ENCODE measurements at regions not wholly inside any gene's neighbourhood (a gene's known extent, or its start where the extent isn't known, plus 50 kb on each side); places are given as distances from the start of the nearest gene placed in this dataset.

- Histone ChIP-seq H3K4me1 (ENCODE audit: control insufficient read depth, insufficient read depth, low read length) (peaks cover 8% of the 10 kb centered on the region; the same call in 1 of the 2 replicates), H3K9me3 (ENCODE audit: control insufficient read depth, insufficient read depth, low read depth, low read length) (no peaks in the 10 kb centered on the region), H3K27ac (ENCODE audit: extremely low read depth, low read depth, low read length) (no peak overlapping the region), H3K36me3 (ENCODE audit: control insufficient read depth in 2 of 2, insufficient read depth in 1 of 2, low read length in 2 of 2) (no peaks in the 10 kb centered on the region), H3K4me3 (ENCODE audit: low read depth, low read length) (no peak overlapping the region)
- POLR2A ChIA-PET, result no interaction called here
- CTCF ChIA-PET, result interaction anchor here (1.4 kb wide), 1 partner anchor 485 kb away, joined by 3 read pairs; no protein-coding TSS in a partner anchor
- no peak for TF ChIP-seq ZNF184 (tag by site-specific recombination; IDR thresholded peaks at IDR 0.05)
- TF ChIP-seq ZNF548 (tag by site-specific recombination; IDR thresholded peaks at IDR 0.05), result no peak
- TF ChIP-seq ZNF23 (tag by site-specific recombination; IDR thresholded peaks at IDR 0.05; ENCODE audit: borderline replicate concordance), result no peak
- no peak for TF ChIP-seq ZNF398 (tag by site-specific recombination; IDR thresholded peaks at IDR 0.05)
- no peak for TF ChIP-seq ZBTB44 (tag by site-specific recombination; IDR thresholded peaks at IDR 0.05)
- TF ChIP-seq HOXD13 (CRISPR knock-in tag; IDR thresholded peaks at IDR 0.05; ENCODE audit: borderline replicate concordance), result no peak
- TF ChIP-seq ZNF777 (tag by site-specific recombination; IDR thresholded peaks at IDR 0.05; ENCODE audit: borderline replicate concordance), result no peak
Measured at GRCh38 chr22:47283616-47284270, 521.3 kb downstream of the TBC1D22A start.

- CTCF ChIA-PET, result interaction anchor here (0.7 to 1.4 kb wide), 2 partner anchors 69 to 484 kb away, joined by 3 to 4 read pairs; no protein-coding TSS in a partner anchor
- TF ChIP-seq ZBTB6 (tag by site-specific recombination; IDR thresholded peaks at IDR 0.05) (no peak), SCRT1 (tag by site-specific recombination; IDR thresholded peaks at IDR 0.05; ENCODE audit: borderline replicate concordance) (no peak), ZNF416 (tag by site-specific recombination; IDR thresholded peaks at IDR 0.05) (no peak), ZNF274 (IDR thresholded peaks at IDR 0.05; ENCODE audit: low read length) (no peak), ZNF274 (tag by site-specific recombination; IDR thresholded peaks at IDR 0.05; ENCODE audit: borderline replicate concordance) (no peak), HOXA7 (CRISPR knock-in tag; IDR thresholded peaks at IDR 0.05; ENCODE audit: borderline replicate concordance) (no peak), FEZF1 (tag by site-specific recombination; IDR thresholded peaks at IDR 0.05) (no peak), ZSCAN4 (tag by site-specific recombination; IDR thresholded peaks at IDR 0.05) (no peak), ZNF184 (tag by site-specific recombination; IDR thresholded peaks at IDR 0.05) (no peak), ELK4 (IDR thresholded peaks at IDR 0.05; ENCODE audit: borderline replicate concordance, low read depth, low read length) (no peak), ZSCAN30 (tag by site-specific recombination; IDR thresholded peaks at IDR 0.05) (no peak), ZNF335 (tag by site-specific recombination; conservative IDR thresholded peaks at IDR 0.05) (no peak), SP2 (tag by site-specific recombination; IDR thresholded peaks at IDR 0.05) (no peak), KLF10 (tag by site-specific recombination; IDR thresholded peaks at IDR 0.05) (no peak), ZNF175 (tag by site-specific recombination; IDR thresholded peaks at IDR 0.05) (no peak)
- peaks cover 8% of the 10 kb centered on the region; the same call in 1 of the 2 replicates for H3K4me1 ChIP-seq (ENCODE audit: control insufficient read depth, insufficient read depth, low read length)
Measured at GRCh38 chr22:47282851-47283250, 520.4 kb downstream of the TBC1D22A start.

More at GRCh38 chr22:47282851-47283250, 520.4 kb downstream of the TBC1D22A start:
- Histone ChIP-seq H3K9me3 (ENCODE audit: control insufficient read depth, insufficient read depth, low read depth, low read length) (no peaks in the 10 kb centered on the region), H3K36me3 (ENCODE audit: control insufficient read depth in 2 of 2, insufficient read depth in 1 of 2, low read length in 2 of 2) (no peaks in the 10 kb centered on the region), H3K27ac (ENCODE audit: extremely low read depth, low read depth, low read length) (no peak overlapping the region), H3K4me3 (ENCODE audit: low read depth, low read length) (no peak overlapping the region)
- POLR2A ChIA-PET, result no interaction called here
